GM12875 (cell line): ENCODE measurements at regions not wholly inside any gene's neighbourhood (a gene's known extent, or its start where the extent isn't known, plus 50 kb on each side); places are given as distances from the start of the nearest gene placed in this dataset.

Source experiments
- H3K4me3 ChIP-seq: one replicate; pipeline ENCODE4 v1.5.1; 2011; ENCODE audit warnings: low read depth, low read length, control low read depth
- CTCF ChIP-seq: IDR thresholded peaks from 2 replicates; pipeline ENCODE4 v1.5.1; 2011; ENCODE audit warnings: low read depth, mild to moderate bottlenecking, control low read depth, inconsistent platforms, low read length, moderate library complexity, borderline replicate concordance; ENCODE audit not compliant: insufficient read depth

- H3K4me3 ChIP-seq: no peak overlapping the region
- TF ChIP-seq CTCF: no peak
Observed at GRCh38 chr18:22630980-22631379, 213.3 kb upstream of the CTAGE1 start.

DNA sequence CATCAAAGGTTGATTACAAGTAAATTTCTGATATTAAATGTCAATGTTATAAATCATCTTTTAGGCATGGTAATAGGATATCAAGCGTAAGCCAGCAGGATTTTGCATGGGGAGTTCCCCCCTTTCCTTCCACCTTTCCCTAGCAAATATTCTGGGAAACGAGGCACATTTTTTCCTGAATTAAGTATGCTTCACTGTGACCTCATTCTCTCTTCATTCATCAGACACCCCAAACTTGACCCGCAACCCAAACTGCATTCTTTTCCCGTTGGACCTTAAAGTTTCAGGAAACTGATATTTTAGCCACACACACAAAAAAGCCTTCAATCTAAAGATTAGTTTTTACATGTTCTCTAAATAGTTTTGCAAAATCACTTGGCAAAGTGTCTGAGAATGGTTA is 214.5 kb upstream of the CTAGE1 start:
- no peak overlapping the region for H3K4me3 ChIP-seq
- no peak for TF ChIP-seq CTCF

GRCh38 chr18:22634464-22634863 is 216.7 kb upstream of the CTAGE1 start:
- no peak overlapping the region for H3K4me3 ChIP-seq
- TF ChIP-seq CTCF: no peak

DNA sequence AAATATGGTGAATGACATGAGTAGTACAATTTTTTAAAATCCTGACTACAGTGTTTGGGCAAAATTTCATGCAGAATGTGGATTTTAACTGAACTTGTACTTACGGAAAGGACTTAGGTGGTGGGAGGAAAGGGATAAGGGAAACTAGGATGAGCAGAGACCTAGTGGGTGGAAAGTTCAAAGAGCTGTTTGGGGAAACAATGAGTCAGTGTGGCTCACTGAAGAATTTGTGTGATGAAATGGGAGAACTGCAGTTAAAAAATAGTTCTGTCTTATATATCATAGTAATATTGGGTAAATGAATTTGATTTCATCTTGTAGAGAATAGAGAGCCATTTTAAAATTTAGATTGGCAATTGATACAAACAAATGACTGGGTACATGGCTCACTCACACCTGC is 220.1 kb upstream of the CTAGE1 start:
- no peak for TF ChIP-seq CTCF

GRCh38 chr18:22639026-22639463 is 221.3 kb upstream of the CTAGE1 start:
- H3K4me3 ChIP-seq: no peak overlapping the region
- no peak for TF ChIP-seq CTCF

More for the DNA sequence above, 220.1 kb upstream of the CTAGE1 start:
- no peak overlapping the region for H3K4me3 ChIP-seq

DNA sequence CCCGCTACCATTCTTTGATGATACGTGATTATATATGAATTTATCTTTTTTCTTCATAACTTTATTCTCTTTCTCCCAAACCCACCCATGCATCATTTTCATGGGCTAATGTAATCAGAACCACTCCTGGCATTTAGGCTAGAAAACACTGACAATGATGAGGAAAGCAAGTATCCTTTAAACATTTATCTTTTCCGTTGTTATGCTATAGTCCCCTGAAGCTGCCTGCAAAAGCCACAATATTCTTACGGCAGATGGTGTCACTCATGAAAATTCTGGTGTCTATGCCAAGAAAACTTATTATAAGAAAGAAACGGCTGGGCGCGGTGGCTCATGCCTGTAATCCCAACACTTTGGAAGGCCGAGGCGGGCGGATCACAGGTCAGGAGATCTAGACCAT is 221.8 kb upstream of the CTAGE1 start:
- no peak for TF ChIP-seq CTCF
- H3K4me3 ChIP-seq: no peak overlapping the region

DNA sequence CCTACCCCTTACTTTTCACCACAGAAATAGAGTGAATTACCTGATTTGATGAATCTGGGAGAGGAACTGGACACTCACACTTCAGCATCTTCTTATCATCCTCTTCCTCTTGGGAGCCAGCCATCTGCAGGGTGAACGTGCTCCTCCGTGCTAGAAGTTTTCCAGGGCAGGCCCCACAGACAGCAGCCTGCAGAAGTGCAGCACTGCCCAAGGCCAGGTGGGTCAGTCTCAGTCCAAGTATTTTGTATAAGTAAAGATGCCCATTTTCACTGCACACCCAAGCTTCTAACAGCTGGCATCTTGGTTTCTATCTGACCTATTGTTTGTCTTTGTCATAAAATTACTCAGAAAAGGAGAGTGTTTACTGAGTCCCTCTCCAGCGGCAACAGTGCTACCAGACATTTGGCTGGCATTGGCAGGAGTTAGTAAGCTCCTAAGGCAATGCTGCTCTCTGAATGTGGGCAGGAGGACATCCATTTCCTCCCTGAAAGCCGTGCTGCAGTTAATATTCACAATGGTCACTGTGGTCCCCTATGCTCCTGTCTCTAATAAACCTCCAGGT is 222.6 kb upstream of the CTAGE1 start:
- no peak overlapping the region for H3K4me3 ChIP-seq
- TF ChIP-seq CTCF: no peak
